ENCODE measurements at regions not wholly inside any gene's neighbourhood (a gene's known extent, or its start where the extent isn't known, plus 50 kb on each side); places are given as distances from the start of the nearest gene placed in this dataset.

- DNase-seq, result no peak
Observed at GRCh38 chr10:108836362-108836761, 1086.9 kb downstream of the XPNPEP1 start.

- no peak for DNase-seq
Observed at GRCh38 chr10:108822026-108822425, 1101.3 kb downstream of the XPNPEP1 start.

- no peak for DNase-seq
Observed at GRCh38 chr10:108819302-108819701, 1104.0 kb downstream of the XPNPEP1 start.

GRCh38 chr10:108817584-108817983 is 1105.7 kb downstream of the XPNPEP1 start:
- DNase-seq, result no peak

GRCh38 chr10:108817135-108817534 is 1106.2 kb downstream of the XPNPEP1 start:
- no peak for DNase-seq

GRCh38 chr10:108812906-108813305 is 1110.4 kb downstream of the XPNPEP1 start:
- no peak for DNase-seq

- DNase-seq, result no peak
Observed at GRCh38 chr10:108812296-108812695, 1111.0 kb downstream of the XPNPEP1 start.

GRCh38 chr10:108808228-108808627 is 1115.1 kb downstream of the XPNPEP1 start:
- DNase-seq, result no peak

- DNase-seq, result no peak
Observed at GRCh38 chr10:108801775-108802517, 1121.4 kb downstream of the XPNPEP1 start.

- DNase-seq, result no peak
Observed at GRCh38 chr10:108801220-108801619, 1122.1 kb downstream of the XPNPEP1 start.

GRCh38 chr10:108797573-108797972 is 1125.7 kb downstream of the XPNPEP1 start:
- no peak for DNase-seq

GRCh38 chr10:108791794-108792474 is 1131.4 kb downstream of the XPNPEP1 start:
- no peak for DNase-seq

GRCh38 chr10:108791030-108791429 is 1132.3 kb downstream of the XPNPEP1 start:
- DNase-seq, result no peak

- DNase-seq, result no peak
Observed at GRCh38 chr10:108789919-108790318, 1133.4 kb downstream of the XPNPEP1 start.

GRCh38 chr10:108789336-108789735 is 1134.0 kb downstream of the XPNPEP1 start:
- no peak for DNase-seq

- DNase-seq, result no peak
Observed at GRCh38 chr10:108788891-108789290, 1134.4 kb downstream of the XPNPEP1 start.

GRCh38 chr10:108787932-108788331 is 1135.4 kb downstream of the XPNPEP1 start:
- DNase-seq, result no peak

- no peak for DNase-seq
Observed at GRCh38 chr10:108785011-108785410, 1138.3 kb downstream of the XPNPEP1 start.

GRCh38 chr10:108784534-108784933 is 1138.8 kb downstream of the XPNPEP1 start:
- DNase-seq, result no peak

GRCh38 chr10:108783897-108784296 is 1139.4 kb downstream of the XPNPEP1 start:
- no peak for DNase-seq

GRCh38 chr10:108782411-108782810 is 1140.9 kb downstream of the XPNPEP1 start:
- no peak for DNase-seq

GRCh38 chr10:108779501-108779900 is 1143.8 kb downstream of the XPNPEP1 start:
- no peak for DNase-seq

- DNase-seq, result no peak
Observed at GRCh38 chr10:108775911-108776475, 1147.3 kb downstream of the XPNPEP1 start.

- DNase-seq, result no peak
Observed at GRCh38 chr10:108771106-108771505, 1152.2 kb downstream of the XPNPEP1 start.

Data from cerebellar nuclear complex (tissue), 1 donor.